ENCODE measurements at regions not wholly inside any gene's neighbourhood (a gene's known extent, or its start where the extent isn't known, plus 50 kb on each side); places are given as distances from the start of the nearest gene placed in this dataset.
"Not testable (repeated sequence)": the region's sequence is repeated elsewhere in the genome, so short reads cannot be mapped to it uniquely, and the experiment has no call there.

GRCh38 chr17:77615703-77616253 is 342.7 kb upstream of the TNRC6C start:
- Histone ChIP-seq H3K9ac (ENCODE audit: low read length) (no peak overlapping the region), H3K9me3 (ENCODE audit: control insufficient read depth, insufficient read depth, low read depth, low read length) (peaks cover 19% of the 10 kb centered on the region), H3K4me1 (ENCODE audit: control insufficient read depth, insufficient read depth, low read length) (peaks cover 8% of the 10 kb centered on the region), H3K27me3 (ENCODE audit: control insufficient read depth, insufficient read depth, low read length) (no peaks in the 10 kb centered on the region; the same call in 1 of the 2 replicates), H3K4me3 (ENCODE audit: low read depth, low read length) (no peak overlapping the region), H3K36me3 (ENCODE audit: control insufficient read depth, insufficient read depth, low read length) (no peaks in the 10 kb centered on the region), H3K27ac (ENCODE audit: low read depth, low read length) (no peak overlapping the region)

- Histone ChIP-seq H3K9ac (ENCODE audit: low read length) (no peak overlapping the region), H3K27me3 (ENCODE audit: control insufficient read depth, insufficient read depth, low read length) (no peaks in the 10 kb centered on the region; the same call in 1 of the 2 replicates), H3K9me3 (ENCODE audit: control insufficient read depth, insufficient read depth, low read depth, low read length) (peaks cover 20% of the 10 kb centered on the region), H3K36me3 (ENCODE audit: control insufficient read depth, insufficient read depth, low read length) (no peaks in the 10 kb centered on the region), H3K4me3 (ENCODE audit: low read depth, low read length) (no peak overlapping the region), H3K27ac (ENCODE audit: low read depth, low read length) (no peak overlapping the region), H3K4me1 (ENCODE audit: control insufficient read depth, insufficient read depth, low read length) (peaks cover 8% of the 10 kb centered on the region)
These were observed 342.2 kb upstream of the TNRC6C start for GRCh38 chr17:77616254-77616731.

- no peak overlapping the region for H3K9ac ChIP-seq (ENCODE audit: low read length)
- H3K9me3 ChIP-seq (ENCODE audit: control insufficient read depth, insufficient read depth, low read depth, low read length), result peaks cover 20% of the 10 kb centered on the region
- no peak overlapping the region for H3K4me3 ChIP-seq (ENCODE audit: low read depth, low read length)
- no peak overlapping the region for H3K27ac ChIP-seq (ENCODE audit: low read depth, low read length)
- H3K4me1 ChIP-seq (ENCODE audit: control insufficient read depth, insufficient read depth, low read length), result peaks cover 8% of the 10 kb centered on the region
- no peaks in the 10 kb centered on the region; the same call in 1 of the 2 replicates for H3K27me3 ChIP-seq (ENCODE audit: control insufficient read depth, insufficient read depth, low read length)
- no peaks in the 10 kb centered on the region for H3K36me3 ChIP-seq (ENCODE audit: control insufficient read depth, insufficient read depth, low read length)
These were observed 341.0 kb upstream of the TNRC6C start for GRCh38 chr17:77617516-77617915.

GRCh38 chr17:77618173-77618572 is 340.3 kb upstream of the TNRC6C start:
- H3K9me3 ChIP-seq (ENCODE audit: control insufficient read depth, insufficient read depth, low read depth, low read length), result peaks cover 20% of the 10 kb centered on the region
- H3K27me3 ChIP-seq (ENCODE audit: control insufficient read depth, insufficient read depth, low read length), result no peaks in the 10 kb centered on the region
- H3K4me1 ChIP-seq (ENCODE audit: control insufficient read depth, insufficient read depth, low read length), result peaks cover 8% of the 10 kb centered on the region
- H3K36me3 ChIP-seq (ENCODE audit: control insufficient read depth, insufficient read depth, low read length), result no peaks in the 10 kb centered on the region
- H3K9ac ChIP-seq (ENCODE audit: low read length), result no peak overlapping the region
- H3K4me3 ChIP-seq (ENCODE audit: low read depth, low read length), result no peak overlapping the region
- no peak overlapping the region for H3K27ac ChIP-seq (ENCODE audit: low read depth, low read length)

GRCh38 chr17:77618731-77619130 is 339.8 kb upstream of the TNRC6C start:
- Histone ChIP-seq H3K4me1 (ENCODE audit: control insufficient read depth, insufficient read depth, low read length) (peaks cover 8% of the 10 kb centered on the region), H3K4me3 (ENCODE audit: low read depth, low read length) (no peak overlapping the region), H3K36me3 (ENCODE audit: control insufficient read depth, insufficient read depth, low read length) (no peaks in the 10 kb centered on the region), H3K27me3 (ENCODE audit: control insufficient read depth, insufficient read depth, low read length) (no peaks in the 10 kb centered on the region), H3K9me3 (ENCODE audit: control insufficient read depth, insufficient read depth, low read depth, low read length) (peaks cover 20% of the 10 kb centered on the region), H3K27ac (ENCODE audit: low read depth, low read length) (no peak overlapping the region), H3K9ac (ENCODE audit: low read length) (no peak overlapping the region)

GRCh38 chr17:77619326-77619725 is 339.2 kb upstream of the TNRC6C start:
- Histone ChIP-seq H3K4me1 (ENCODE audit: control insufficient read depth, insufficient read depth, low read length) (peaks cover 8% of the 10 kb centered on the region), H3K27ac (ENCODE audit: low read depth, low read length) (no peak overlapping the region), H3K36me3 (ENCODE audit: control insufficient read depth, insufficient read depth, low read length) (no peaks in the 10 kb centered on the region), H3K27me3 (ENCODE audit: control insufficient read depth, insufficient read depth, low read length) (no peaks in the 10 kb centered on the region), H3K9ac (ENCODE audit: low read length) (no peak overlapping the region), H3K9me3 (ENCODE audit: control insufficient read depth, insufficient read depth, low read depth, low read length) (peaks cover 20% of the 10 kb centered on the region), H3K4me3 (ENCODE audit: low read depth, low read length) (no peak overlapping the region)

GRCh38 chr17:77619851-77620250 is 338.7 kb upstream of the TNRC6C start:
- Histone ChIP-seq H3K9ac (ENCODE audit: low read length) (no peak overlapping the region), H3K4me1 (ENCODE audit: control insufficient read depth, insufficient read depth, low read length) (peaks cover 8% of the 10 kb centered on the region), H3K27ac (ENCODE audit: low read depth, low read length) (no peak overlapping the region), H3K27me3 (ENCODE audit: control insufficient read depth, insufficient read depth, low read length) (no peaks in the 10 kb centered on the region), H3K9me3 (ENCODE audit: control insufficient read depth, insufficient read depth, low read depth, low read length) (peaks cover 20% of the 10 kb centered on the region), H3K4me3 (ENCODE audit: low read depth, low read length) (no peak overlapping the region), H3K36me3 (ENCODE audit: control insufficient read depth, insufficient read depth, low read length) (no peaks in the 10 kb centered on the region)

- Histone ChIP-seq H3K27me3 (ENCODE audit: control insufficient read depth, insufficient read depth, low read length) (no peaks in the 10 kb centered on the region), H3K4me1 (ENCODE audit: control insufficient read depth, insufficient read depth, low read length) (peaks cover 8% of the 10 kb centered on the region), H3K36me3 (ENCODE audit: control insufficient read depth, insufficient read depth, low read length) (no peaks in the 10 kb centered on the region), H3K27ac (ENCODE audit: low read depth, low read length) (no peak overlapping the region), H3K4me3 (ENCODE audit: low read depth, low read length) (no peak overlapping the region), H3K9me3 (ENCODE audit: control insufficient read depth, insufficient read depth, low read depth, low read length) (peaks cover 20% of the 10 kb centered on the region), H3K9ac (ENCODE audit: low read length) (no peak overlapping the region)
These were observed 338.2 kb upstream of the TNRC6C start for GRCh38 chr17:77620282-77620681.

GRCh38 chr17:77622084-77622483 is 336.4 kb upstream of the TNRC6C start:
- H3K36me3 ChIP-seq (ENCODE audit: control insufficient read depth, insufficient read depth, low read length); H3K27ac ChIP-seq (ENCODE audit: low read depth, low read length); H3K9ac ChIP-seq (ENCODE audit: low read length); H3K27me3 ChIP-seq (ENCODE audit: control insufficient read depth, insufficient read depth, low read length); H3K4me1 ChIP-seq (ENCODE audit: control insufficient read depth, insufficient read depth, low read length); H3K4me3 ChIP-seq (ENCODE audit: low read depth, low read length): not testable (repeated sequence)
- H3K9me3 ChIP-seq (ENCODE audit: control insufficient read depth, insufficient read depth, low read depth, low read length), result peaks cover 24% of the 10 kb centered on the region

- Histone ChIP-seq H3K4me3 (ENCODE audit: low read depth, low read length) (no peak overlapping the region), H3K36me3 (ENCODE audit: control insufficient read depth, insufficient read depth, low read length) (no peaks in the 10 kb centered on the region), H3K9ac (ENCODE audit: low read length) (no peak overlapping the region), H3K4me1 (ENCODE audit: control insufficient read depth, insufficient read depth, low read length) (no peaks in the 10 kb centered on the region), H3K27ac (ENCODE audit: low read depth, low read length) (no peak overlapping the region), H3K9me3 (ENCODE audit: control insufficient read depth, insufficient read depth, low read depth, low read length) (peaks cover 28% of the 10 kb centered on the region), H3K27me3 (ENCODE audit: control insufficient read depth, insufficient read depth, low read length) (no peaks in the 10 kb centered on the region)
These were observed 335.9 kb upstream of the TNRC6C start for GRCh38 chr17:77622647-77623046.

- H3K4me3 ChIP-seq (ENCODE audit: low read depth, low read length); H3K36me3 ChIP-seq (ENCODE audit: control insufficient read depth, insufficient read depth, low read length); H3K4me1 ChIP-seq (ENCODE audit: control insufficient read depth, insufficient read depth, low read length); H3K9ac ChIP-seq (ENCODE audit: low read length); H3K27ac ChIP-seq (ENCODE audit: low read depth, low read length); H3K27me3 ChIP-seq (ENCODE audit: control insufficient read depth, insufficient read depth, low read length): not testable (repeated sequence)
- peaks cover 30% of the 10 kb centered on the region for H3K9me3 ChIP-seq (ENCODE audit: control insufficient read depth, insufficient read depth, low read depth, low read length)
These were observed 335.2 kb upstream of the TNRC6C start for GRCh38 chr17:77623321-77623720.
